ENCODE measurements at regions not wholly inside any gene's neighbourhood (a gene's known extent, or its start where the extent isn't known, plus 50 kb on each side); places are given as distances from the start of the nearest gene placed in this dataset.

DNA sequence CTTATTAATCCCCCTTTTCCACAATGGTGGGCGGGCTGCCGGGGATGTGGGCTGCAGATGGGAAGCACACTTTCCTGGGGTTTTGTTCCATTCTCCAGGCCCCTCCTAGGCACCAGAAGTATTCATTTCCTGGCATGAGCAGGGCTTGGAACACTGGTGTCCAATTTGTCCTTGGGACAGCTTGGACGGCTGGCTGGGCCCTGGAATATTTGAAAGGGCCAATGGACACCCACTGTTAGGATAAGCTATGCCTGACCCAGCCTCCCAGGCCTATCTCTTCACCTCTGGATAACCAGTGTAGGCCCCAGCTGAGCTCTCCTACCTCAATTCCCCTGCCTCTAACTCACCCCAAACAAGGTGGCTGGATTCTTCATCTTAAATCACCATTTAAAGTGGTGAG lies 354.9 kb downstream of the PTEN start:
- no peaks in the 10 kb centered on the region for H3K9me3 ChIP-seq
- WGBS, 2 donors (ENCODE audit: low coverage in 1 of 2) = 95% methylated on average over 3 of the region's 3 CpGs; no CpG with 5 or more reads in 1 of the 2 donors
- H3K27ac ChIP-seq = no peak overlapping the region
- TF ChIP-seq, protein P1, sequence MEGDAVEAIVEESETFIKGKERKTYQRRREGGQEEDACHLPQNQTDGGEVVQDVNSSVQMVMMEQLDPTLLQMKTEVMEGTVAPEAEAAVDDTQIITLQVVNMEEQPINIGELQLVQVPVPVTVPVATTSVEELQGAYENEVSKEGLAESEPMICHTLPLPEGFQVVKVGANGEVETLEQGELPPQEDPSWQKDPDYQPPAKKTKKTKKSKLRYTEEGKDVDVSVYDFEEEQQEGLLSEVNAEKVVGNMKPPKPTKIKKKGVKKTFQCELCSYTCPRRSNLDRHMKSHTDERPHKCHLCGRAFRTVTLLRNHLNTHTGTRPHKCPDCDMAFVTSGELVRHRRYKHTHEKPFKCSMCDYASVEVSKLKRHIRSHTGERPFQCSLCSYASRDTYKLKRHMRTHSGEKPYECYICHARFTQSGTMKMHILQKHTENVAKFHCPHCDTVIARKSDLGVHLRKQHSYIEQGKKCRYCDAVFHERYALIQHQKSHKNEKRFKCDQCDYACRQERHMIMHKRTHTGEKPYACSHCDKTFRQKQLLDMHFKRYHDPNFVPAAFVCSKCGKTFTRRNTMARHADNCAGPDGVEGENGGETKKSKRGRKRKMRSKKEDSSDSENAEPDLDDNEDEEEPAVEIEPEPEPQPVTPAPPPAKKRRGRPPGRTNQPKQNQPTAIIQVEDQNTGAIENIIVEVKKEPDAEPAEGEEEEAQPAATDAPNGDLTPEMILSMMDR (IDR thresholded peaks at IDR 0.05) = no peak
- TF ChIP-seq POLR2AphosphoS5 (IDR thresholded peaks at IDR 0.05) (no peak), POLR2A (IDR thresholded peaks at IDR 0.05) (no peak), EP300 (IDR thresholded peaks at IDR 0.05; ENCODE audit: low read depth) (no peak)
- in situ Hi-C loops (cut with MboI; ENCODE audit: low pct_ligation_motif_present in 1 of 4, low pct_unique_long_range_greater_than_20kb in 1 of 4, low sequenced_read_pairs in 3 of 4) = no loop called here
- DNase-seq = no peak
- H3K4me1 ChIP-seq = no peaks in the 10 kb centered on the region
- H3K27me3 ChIP-seq = no peaks in the 10 kb centered on the region
- no peak overlapping the region for H3K4me3 ChIP-seq
- H3K36me3 ChIP-seq = no peaks in the 10 kb centered on the region
- intact Hi-C loops (cut with DNase I; ENCODE audit: low total_unique reads) = no loop called here

GRCh38 chr10:88219753-88220152 lies 356.3 kb downstream of the PTEN start:
- H3K4me3 ChIP-seq = no peak overlapping the region
- intact Hi-C loops (cut with DNase I; ENCODE audit: low total_unique reads) (no loop called here), in situ Hi-C loops (cut with MboI; ENCODE audit: low pct_ligation_motif_present in 1 of 4, low pct_unique_long_range_greater_than_20kb in 1 of 4, low sequenced_read_pairs in 3 of 4) (no loop called here)
- TF ChIP-seq POLR2A (IDR thresholded peaks at IDR 0.05) = no peak
- TF ChIP-seq, protein P1 (IDR thresholded peaks at IDR 0.05) = no peak
- TF ChIP-seq POLR2AphosphoS5 (IDR thresholded peaks at IDR 0.05) = no peak
- H3K36me3 ChIP-seq = no peaks in the 10 kb centered on the region
- H3K9me3 ChIP-seq = no peaks in the 10 kb centered on the region
- 86% methylated on average over 2 of the region's 2 CpGs; no CpG with 5 or more reads in 1 of the 2 donors for WGBS, 2 donors (ENCODE audit: low coverage in 1 of 2)
- no peak overlapping the region for H3K27ac ChIP-seq
- no peaks in the 10 kb centered on the region for H3K27me3 ChIP-seq
- no peak for DNase-seq
- no peaks in the 10 kb centered on the region for H3K4me1 ChIP-seq

DNA sequence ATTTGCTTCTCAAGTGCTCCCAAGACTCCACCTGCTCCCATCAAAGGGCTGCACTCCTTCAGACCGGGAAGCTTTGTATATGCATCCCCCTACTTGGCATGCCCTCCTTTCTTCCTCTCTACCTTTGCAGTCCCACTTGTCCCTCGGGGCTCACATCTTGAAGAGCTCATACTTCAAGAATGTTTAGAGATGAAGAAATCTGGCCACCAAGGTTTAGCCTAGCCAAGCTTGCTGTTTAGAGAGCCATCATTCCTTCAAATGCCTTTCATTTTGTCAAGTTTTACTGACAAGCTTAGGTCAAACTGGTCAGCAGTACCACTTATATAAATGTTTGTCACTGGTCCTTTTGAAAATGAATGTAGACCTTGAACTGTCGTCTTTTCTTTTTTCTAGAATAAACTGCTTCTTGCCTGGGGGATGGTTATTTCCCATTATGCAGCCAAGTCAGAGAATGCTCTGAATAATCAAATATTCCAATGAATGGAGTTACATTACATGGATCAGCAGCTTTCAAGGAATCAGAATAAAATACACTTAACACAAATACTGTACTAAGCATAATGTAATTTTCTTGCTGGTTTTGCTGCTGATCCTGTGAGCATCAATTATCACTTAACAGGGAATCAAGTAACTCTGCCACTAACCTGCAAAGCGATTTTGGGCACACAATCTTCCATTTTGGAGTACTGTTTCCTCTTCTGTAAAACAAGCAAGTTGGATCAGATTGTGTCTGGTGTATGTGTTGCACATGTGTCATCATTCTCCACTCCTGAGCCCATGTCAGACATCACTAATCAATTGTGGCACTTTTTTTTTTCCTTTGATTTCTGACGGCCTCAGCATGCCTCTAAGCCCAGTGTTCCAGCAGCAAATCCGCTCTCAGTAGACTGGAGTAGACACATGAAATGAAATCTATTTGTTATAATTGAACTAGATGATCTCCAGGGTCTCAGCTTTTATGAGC lies 357.9 kb downstream of the PTEN start:
- intact Hi-C loops (cut with DNase I; ENCODE audit: low total_unique reads) = no loop called here
- H3K36me3 ChIP-seq = no peaks in the 10 kb centered on the region
- in situ Hi-C loops (cut with MboI; ENCODE audit: low pct_ligation_motif_present in 1 of 4, low pct_unique_long_range_greater_than_20kb in 1 of 4, low sequenced_read_pairs in 3 of 4) = no loop called here
- TF ChIP-seq, protein P1 (IDR thresholded peaks at IDR 0.05) = no peak
- TF ChIP-seq POLR2A (IDR thresholded peaks at IDR 0.05) = no peak
- TF ChIP-seq EP300 (IDR thresholded peaks at IDR 0.05; ENCODE audit: low read depth) = no peak
- no peak for TF ChIP-seq POLR2AphosphoS5 (IDR thresholded peaks at IDR 0.05)
- no peaks in the 10 kb centered on the region for H3K4me1 ChIP-seq
- DNase-seq = no peak
- no peaks in the 10 kb centered on the region for H3K27me3 ChIP-seq
- H3K27ac ChIP-seq = no peak overlapping the region
- 83 to 85% methylated on average over 2 to 6 of the region's 6 CpGs for WGBS, 2 donors (ENCODE audit: low coverage in 1 of 2)
- no peak overlapping the region for H3K4me3 ChIP-seq
- H3K9me3 ChIP-seq = no peaks in the 10 kb centered on the region

GRCh38 chr10:88222881-88223280 lies 359.5 kb downstream of the PTEN start:
- TF ChIP-seq POLR2AphosphoS5 (IDR thresholded peaks at IDR 0.05) (no peak), EP300 (IDR thresholded peaks at IDR 0.05; ENCODE audit: low read depth) (no peak), POLR2A (IDR thresholded peaks at IDR 0.05) (no peak)
- TF ChIP-seq, protein P1 (IDR thresholded peaks at IDR 0.05) = no peak
- no peaks in the 10 kb centered on the region for H3K27me3 ChIP-seq
- intact Hi-C loops (cut with DNase I; ENCODE audit: low total_unique reads) (no loop called here), in situ Hi-C loops (cut with MboI; ENCODE audit: low pct_ligation_motif_present in 1 of 4, low pct_unique_long_range_greater_than_20kb in 1 of 4, low sequenced_read_pairs in 3 of 4) (no loop called here)
- H3K4me1 ChIP-seq = peaks cover 0 to 3% (median 0%) of the 10 kb centered on the region in 4 donors
- no peak overlapping the region for H3K4me3 ChIP-seq
- 67 to 86% methylated on average over 1 of the region's 1 CpG for WGBS, 2 donors (ENCODE audit: low coverage in 1 of 2)
- H3K27ac ChIP-seq = no peak overlapping the region
- H3K9me3 ChIP-seq = no peaks in the 10 kb centered on the region
- no peaks in the 10 kb centered on the region for H3K36me3 ChIP-seq
- no peak for DNase-seq

Data from transverse colon (tissue), 4 donors.